ENCODE measurements at regions not wholly inside any gene's neighbourhood (a gene's known extent, or its start where the extent isn't known, plus 50 kb on each side); places are given as distances from the start of the nearest gene placed in this dataset.
"Not testable (repeated sequence)": the region's sequence is repeated elsewhere in the genome, so short reads cannot be mapped to it uniquely, and the experiment has no call there.

GRCh38 chr2:89968567-89968966, 1277.1 kb downstream of the RPIA start:
- H3K27ac ChIP-seq (ENCODE audit: low read depth, low read length); H3K27me3 ChIP-seq (ENCODE audit: control insufficient read depth, insufficient read depth, low read length); H3K36me3 ChIP-seq (ENCODE audit: control insufficient read depth, insufficient read depth, low read length); H3K9me3 ChIP-seq (ENCODE audit: control insufficient read depth, insufficient read depth, low read length); H3K9ac ChIP-seq (ENCODE audit: low read depth, low read length); H3K4me3 ChIP-seq (ENCODE audit: low read depth, low read length); H3K4me1 ChIP-seq (ENCODE audit: control insufficient read depth, insufficient read depth, low read length): not testable (repeated sequence)

GRCh38 chr2:89969190-89969589, 1277.7 kb downstream of the RPIA start:
- H3K4me3 ChIP-seq (ENCODE audit: low read depth, low read length); H3K36me3 ChIP-seq (ENCODE audit: control insufficient read depth, insufficient read depth, low read length); H3K9ac ChIP-seq (ENCODE audit: low read depth, low read length); H3K27me3 ChIP-seq (ENCODE audit: control insufficient read depth, insufficient read depth, low read length); H3K4me1 ChIP-seq (ENCODE audit: control insufficient read depth, insufficient read depth, low read length); H3K27ac ChIP-seq (ENCODE audit: low read depth, low read length); H3K9me3 ChIP-seq (ENCODE audit: control insufficient read depth, insufficient read depth, low read length): not testable (repeated sequence)

DNA sequence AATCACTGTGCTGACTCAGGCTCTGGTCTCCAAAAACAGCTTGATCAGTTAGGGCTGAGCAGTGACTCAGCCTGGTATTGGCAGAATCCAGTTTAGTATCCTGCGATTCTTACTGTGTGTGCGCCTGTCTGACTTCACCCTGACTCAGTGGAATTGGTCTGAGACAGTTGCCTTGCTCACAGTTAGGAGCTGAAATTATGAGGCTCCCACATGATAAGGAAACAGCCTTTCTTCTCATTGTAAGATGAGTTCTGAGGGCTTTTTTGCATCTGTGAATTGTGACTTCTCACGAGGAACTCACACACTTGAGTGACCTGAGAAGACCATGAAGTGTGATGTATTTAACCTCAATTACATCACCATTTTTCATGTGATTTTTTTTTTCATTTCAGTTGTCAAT, 1282.4 kb downstream of the RPIA start:
- not testable (repeated sequence) for H3K27ac ChIP-seq (ENCODE audit: low read depth, low read length); H3K36me3 ChIP-seq (ENCODE audit: control insufficient read depth, insufficient read depth, low read length); H3K4me3 ChIP-seq (ENCODE audit: low read depth, low read length); H3K4me1 ChIP-seq (ENCODE audit: control insufficient read depth, insufficient read depth, low read length); H3K27me3 ChIP-seq (ENCODE audit: control insufficient read depth, insufficient read depth, low read length); H3K9ac ChIP-seq (ENCODE audit: low read depth, low read length)
- H3K9me3 ChIP-seq (ENCODE audit: control insufficient read depth, insufficient read depth, low read length), result peaks cover 12% of the 10 kb centered on the region; the same call in 1 of the 2 replicates

GRCh38 chr2:89979826-89980537, 1288.5 kb downstream of the RPIA start:
- H3K4me1 ChIP-seq (ENCODE audit: control insufficient read depth, insufficient read depth, low read length); H3K9ac ChIP-seq (ENCODE audit: low read depth, low read length); H3K9me3 ChIP-seq (ENCODE audit: control insufficient read depth, insufficient read depth, low read length); H3K4me3 ChIP-seq (ENCODE audit: low read depth, low read length); H3K36me3 ChIP-seq (ENCODE audit: control insufficient read depth, insufficient read depth, low read length); H3K27ac ChIP-seq (ENCODE audit: low read depth, low read length); H3K27me3 ChIP-seq (ENCODE audit: control insufficient read depth, insufficient read depth, low read length): not testable (repeated sequence)

DNA sequence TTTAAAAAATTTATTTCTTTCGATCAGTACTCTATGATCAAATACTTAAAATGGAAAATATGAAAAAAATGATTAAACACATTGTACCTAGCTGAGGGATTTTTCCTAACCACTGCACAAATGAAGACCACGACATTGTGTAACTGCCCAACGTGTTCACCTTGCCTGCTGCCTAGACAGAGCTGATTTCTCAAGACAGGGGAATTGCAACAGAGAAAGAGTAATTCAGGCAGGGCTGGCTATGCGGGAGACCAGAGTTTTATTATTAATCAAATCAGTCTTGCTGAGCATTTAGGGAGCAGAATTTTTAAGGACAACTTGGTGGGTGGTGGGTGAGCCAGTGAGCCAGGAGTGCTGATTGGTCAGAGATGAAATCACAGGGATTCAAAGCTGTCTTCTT, 1290.8 kb downstream of the RPIA start:
- not testable (repeated sequence) for H3K4me3 ChIP-seq (ENCODE audit: low read depth, low read length); H3K9ac ChIP-seq (ENCODE audit: low read depth, low read length); H3K27ac ChIP-seq (ENCODE audit: low read depth, low read length); H3K27me3 ChIP-seq (ENCODE audit: control insufficient read depth, insufficient read depth, low read length); H3K4me1 ChIP-seq (ENCODE audit: control insufficient read depth, insufficient read depth, low read length); H3K9me3 ChIP-seq (ENCODE audit: control insufficient read depth, insufficient read depth, low read length); H3K36me3 ChIP-seq (ENCODE audit: control insufficient read depth, insufficient read depth, low read length)

GRCh38 chr2:89985650-89986049, 1294.2 kb downstream of the RPIA start:
- not testable (repeated sequence) for H3K9ac ChIP-seq (ENCODE audit: low read depth, low read length); H3K4me3 ChIP-seq (ENCODE audit: low read depth, low read length); H3K27ac ChIP-seq (ENCODE audit: low read depth, low read length); H3K36me3 ChIP-seq (ENCODE audit: control insufficient read depth, insufficient read depth, low read length); H3K9me3 ChIP-seq (ENCODE audit: control insufficient read depth, insufficient read depth, low read length); H3K4me1 ChIP-seq (ENCODE audit: control insufficient read depth, insufficient read depth, low read length); H3K27me3 ChIP-seq (ENCODE audit: control insufficient read depth, insufficient read depth, low read length)

DNA sequence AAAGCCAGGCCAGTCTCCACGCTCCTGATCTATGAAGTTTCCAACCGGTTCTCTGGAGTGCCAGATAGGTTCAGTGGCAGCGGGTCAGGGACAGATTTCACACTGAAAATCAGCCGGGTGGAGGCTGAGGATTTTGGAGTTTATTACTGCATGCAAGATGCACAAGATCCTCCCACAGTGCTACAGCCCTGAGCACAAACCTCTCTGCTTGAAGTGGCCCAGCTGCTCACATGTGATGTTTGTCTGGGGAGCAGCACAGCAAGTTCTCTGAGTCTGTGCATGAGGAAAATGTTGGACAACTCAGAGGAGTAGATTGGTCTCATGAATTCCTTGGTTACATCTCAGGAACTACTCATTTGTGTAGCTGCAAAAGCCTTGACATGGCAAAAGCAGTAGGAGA, 1295.1 kb downstream of the RPIA start:
- H3K36me3 ChIP-seq (ENCODE audit: control insufficient read depth, insufficient read depth, low read length); H3K27me3 ChIP-seq (ENCODE audit: control insufficient read depth, insufficient read depth, low read length); H3K9me3 ChIP-seq (ENCODE audit: control insufficient read depth, insufficient read depth, low read length); H3K4me3 ChIP-seq (ENCODE audit: low read depth, low read length); H3K27ac ChIP-seq (ENCODE audit: low read depth, low read length); H3K4me1 ChIP-seq (ENCODE audit: control insufficient read depth, insufficient read depth, low read length); H3K9ac ChIP-seq (ENCODE audit: low read depth, low read length): not testable (repeated sequence)

DNA sequence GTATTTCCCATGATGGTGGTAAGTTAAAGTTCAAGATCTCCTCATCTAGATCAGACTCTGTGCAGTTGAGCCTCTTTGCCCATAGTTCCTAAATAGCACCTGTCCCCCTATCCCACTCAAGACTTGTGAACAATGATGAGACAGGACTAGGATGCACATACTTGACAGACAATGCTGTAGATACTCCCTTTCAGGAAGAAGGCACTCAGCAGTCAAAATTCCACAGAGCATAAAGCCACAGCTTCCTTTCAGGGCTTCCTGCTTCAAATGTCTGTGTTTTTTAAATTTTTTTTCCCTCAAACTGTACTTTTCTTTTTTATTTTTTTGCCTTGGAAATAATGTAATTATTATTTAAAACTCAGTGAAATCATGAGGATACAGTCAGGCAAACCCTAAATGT, 1305.3 kb downstream of the RPIA start:
- not testable (repeated sequence) for H3K4me1 ChIP-seq (ENCODE audit: control insufficient read depth, insufficient read depth, low read length); H3K9ac ChIP-seq (ENCODE audit: low read depth, low read length); H3K27ac ChIP-seq (ENCODE audit: low read depth, low read length); H3K27me3 ChIP-seq (ENCODE audit: control insufficient read depth, insufficient read depth, low read length); H3K4me3 ChIP-seq (ENCODE audit: low read depth, low read length); H3K36me3 ChIP-seq (ENCODE audit: control insufficient read depth, insufficient read depth, low read length); H3K9me3 ChIP-seq (ENCODE audit: control insufficient read depth, insufficient read depth, low read length)

GRCh38 chr2:90004553-90004952, 1313.1 kb downstream of the RPIA start:
- H3K4me3 ChIP-seq (ENCODE audit: low read depth, low read length); H3K36me3 ChIP-seq (ENCODE audit: control insufficient read depth, insufficient read depth, low read length); H3K4me1 ChIP-seq (ENCODE audit: control insufficient read depth, insufficient read depth, low read length); H3K27ac ChIP-seq (ENCODE audit: low read depth, low read length); H3K9me3 ChIP-seq (ENCODE audit: control insufficient read depth, insufficient read depth, low read length); H3K27me3 ChIP-seq (ENCODE audit: control insufficient read depth, insufficient read depth, low read length); H3K9ac ChIP-seq (ENCODE audit: low read depth, low read length): not testable (repeated sequence)

- H3K4me1 ChIP-seq (ENCODE audit: control insufficient read depth, insufficient read depth, low read length); H3K27me3 ChIP-seq (ENCODE audit: control insufficient read depth, insufficient read depth, low read length); H3K4me3 ChIP-seq (ENCODE audit: low read depth, low read length); H3K9me3 ChIP-seq (ENCODE audit: control insufficient read depth, insufficient read depth, low read length); H3K27ac ChIP-seq (ENCODE audit: low read depth, low read length); H3K36me3 ChIP-seq (ENCODE audit: control insufficient read depth, insufficient read depth, low read length); H3K9ac ChIP-seq (ENCODE audit: low read depth, low read length): not testable (repeated sequence)
Measured at GRCh38 chr2:90010442-90011100, 1319.1 kb downstream of the RPIA start.

DNA sequence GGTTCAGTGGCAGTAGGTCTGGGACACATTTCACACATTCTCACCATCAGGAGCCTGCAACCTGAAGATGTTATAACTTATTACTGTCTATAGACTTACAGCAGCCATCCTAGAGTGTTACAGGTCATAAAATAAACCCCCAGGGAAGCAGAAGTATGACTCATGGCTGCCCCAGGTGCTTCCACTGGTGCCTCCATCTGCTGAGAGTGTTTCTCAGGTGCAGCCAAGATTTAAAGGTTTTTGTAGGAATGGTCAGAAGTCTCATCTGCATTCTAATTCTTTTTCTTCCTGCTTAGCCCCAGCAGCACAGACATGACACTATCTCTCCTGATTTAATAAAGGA, 1319.6 kb downstream of the RPIA start:
- H3K9me3 ChIP-seq (ENCODE audit: control insufficient read depth, insufficient read depth, low read length); H3K36me3 ChIP-seq (ENCODE audit: control insufficient read depth, insufficient read depth, low read length); H3K27me3 ChIP-seq (ENCODE audit: control insufficient read depth, insufficient read depth, low read length); H3K4me3 ChIP-seq (ENCODE audit: low read depth, low read length); H3K9ac ChIP-seq (ENCODE audit: low read depth, low read length); H3K27ac ChIP-seq (ENCODE audit: low read depth, low read length); H3K4me1 ChIP-seq (ENCODE audit: control insufficient read depth, insufficient read depth, low read length): not testable (repeated sequence)

- not testable (repeated sequence) for H3K9me3 ChIP-seq (ENCODE audit: control insufficient read depth, insufficient read depth, low read length); H3K36me3 ChIP-seq (ENCODE audit: control insufficient read depth, insufficient read depth, low read length); H3K27ac ChIP-seq (ENCODE audit: low read depth, low read length); H3K27me3 ChIP-seq (ENCODE audit: control insufficient read depth, insufficient read depth, low read length); H3K9ac ChIP-seq (ENCODE audit: low read depth, low read length); H3K4me3 ChIP-seq (ENCODE audit: low read depth, low read length); H3K4me1 ChIP-seq (ENCODE audit: control insufficient read depth, insufficient read depth, low read length)
Measured at GRCh38 chr2:90019908-90020307, 1328.4 kb downstream of the RPIA start.

Measured in HUES48 (cell line).